Fibroblast of lung (primary cell): ENCODE measurements at regions not wholly inside any gene's neighbourhood (a gene's known extent, or its start where the extent isn't known, plus 50 kb on each side); places are given as distances from the start of the nearest gene placed in this dataset.

ENCODE experiments used
- CTCF ChIP-seq, 2 donors: IDR thresholded peaks in 1 of 2; conservative IDR thresholded peaks in 1 of 2; 1 replicate in 1 of 2; 2 replicates in 1 of 2; pipeline ENCODE4 v1.5.1; 2011 to 2012; ENCODE audit warnings: low read length in 2 of 2, control low read depth in 1 of 2, inconsistent platforms in 1 of 2, low read depth in 1 of 2, mild to moderate bottlenecking in 1 of 2
- EZH2 ChIP-seq: IDR thresholded peaks from 2 replicates; pipeline ENCODE4 v1.5.1; 2012; ENCODE audit warnings: low read length, control low read depth, mild to moderate bottlenecking; ENCODE audit errors: missing control alignments

DNA sequence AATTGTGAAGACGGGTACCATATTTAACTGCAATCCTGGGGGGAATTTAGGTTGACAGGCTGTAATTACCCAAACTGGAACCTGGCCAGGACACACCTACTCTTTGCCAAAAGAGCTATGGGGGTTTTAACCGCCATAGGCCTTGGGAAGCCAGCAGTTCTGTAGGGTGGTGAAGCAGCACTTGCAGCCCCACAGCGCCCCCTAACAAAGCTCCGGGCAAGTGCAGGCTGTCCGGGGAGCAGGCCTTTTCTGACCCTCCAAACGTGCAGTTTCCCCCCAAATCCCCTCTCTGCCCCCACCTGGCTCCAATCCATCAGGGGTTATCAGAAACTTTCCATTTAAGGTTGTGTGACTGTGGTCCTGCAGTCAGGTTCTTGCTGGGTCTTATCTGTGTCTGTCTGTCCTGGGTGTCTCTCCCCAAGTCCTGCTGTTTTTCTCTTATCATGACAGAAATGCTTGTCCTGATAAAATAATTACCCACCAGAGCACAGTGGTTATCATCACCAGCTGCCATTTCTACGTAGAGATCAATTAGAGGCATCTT lies 350.9 kb downstream of the MID1IP1 start:
- TF ChIP-seq CTCF (conservative IDR thresholded peaks at IDR 0.05 in 1 of 2, IDR thresholded peaks at IDR 0.05 in 1 of 2; ENCODE audit: low read depth in 1 of 2, low read length in 2 of 2) (peak; percentile 19 to 51), EZH2 (no peak)
